ENCODE measurements at regions not wholly inside any gene's neighbourhood (a gene's known extent, or its start where the extent isn't known, plus 50 kb on each side); places are given as distances from the start of the nearest gene placed in this dataset.
A peak's percentile ranks its signal among the peaks of the same experiment; 100 is the strongest.

DNA sequence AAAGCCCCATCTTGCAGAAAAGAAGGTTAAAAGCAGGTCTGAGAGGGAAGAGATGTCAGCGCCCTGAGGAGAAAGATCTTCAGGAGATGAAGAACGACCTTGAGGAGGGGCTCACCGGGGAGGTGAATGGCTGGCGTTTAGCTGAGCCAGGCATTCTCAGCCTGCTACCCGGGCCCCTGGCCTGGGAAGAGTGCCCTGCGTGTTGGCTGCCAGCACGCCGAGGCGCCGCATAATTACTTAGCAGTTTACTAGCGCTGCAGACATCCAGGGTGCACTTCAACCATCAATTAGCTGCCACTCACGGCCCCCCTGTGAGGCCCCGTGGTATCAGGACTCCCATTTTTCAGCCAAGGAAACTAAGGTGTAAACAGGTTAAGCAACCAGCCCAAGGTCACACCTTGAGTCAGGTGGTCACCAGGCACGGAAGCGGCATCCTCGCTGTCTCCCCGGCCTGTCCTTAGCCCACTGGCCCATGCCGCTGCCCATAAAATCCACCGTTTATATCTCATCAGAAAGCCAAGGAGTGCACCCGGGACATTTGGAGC is 551.9 kb downstream of the BNC2 start:
- TF ChIP-seq, protein P1, sequence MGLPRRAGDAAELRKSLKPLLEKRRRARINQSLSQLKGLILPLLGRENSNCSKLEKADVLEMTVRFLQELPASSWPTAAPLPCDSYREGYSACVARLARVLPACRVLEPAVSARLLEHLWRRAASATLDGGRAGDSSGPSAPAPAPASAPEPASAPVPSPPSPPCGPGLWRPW (IDR thresholded peaks at IDR 0.05) = no peak
- Histone ChIP-seq H3K4me1 (peaks cover 10% of the 10 kb centered on the region), H3K4me3 (no peak overlapping the region), H3K27ac (peak overlapping the region in 1 of 2 experiments; percentile 17; a peak in 1 of 6 replicates), H3K9me3 (no peaks in the 10 kb centered on the region), H3K4me2 (no peak overlapping the region)
- ATAC-seq (no peak), DNase-seq (ENCODE audit: low read depth in 1 of 2, low spot score in 1 of 2) (no peak), FAIRE-seq (no peak)
- 84% methylated on average over 14 of the region's 20 CpGs for WGBS (ENCODE audit: missing lambda C conversion rate)
- CTCF ChIA-PET = interaction anchor here (0.5 to 1.2 kb wide), 5 partner anchors 9 to 460 kb away, joined by 3 to 5 read pairs (median 3); no protein-coding TSS in a partner anchor
- POLR2A ChIA-PET = no interaction called here

DNA sequence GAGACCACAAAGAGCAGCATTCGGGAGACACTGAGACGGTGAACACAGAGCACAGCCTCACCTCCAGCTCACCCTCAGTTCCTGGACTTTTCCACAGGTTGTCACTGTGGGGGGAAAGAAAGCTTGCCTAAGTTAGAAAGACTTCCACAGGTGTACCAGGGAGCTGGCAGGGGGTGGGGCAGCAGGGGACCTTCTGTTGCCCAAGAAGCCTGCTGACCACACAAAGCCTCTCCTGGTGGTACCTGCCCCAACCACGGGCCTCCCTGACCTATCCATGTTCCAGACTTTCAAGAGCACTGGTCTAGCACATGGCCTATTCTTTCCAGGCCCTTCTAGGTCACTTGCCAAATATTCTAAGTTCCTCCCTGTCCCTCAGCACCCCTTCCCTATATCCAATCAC is 550.8 kb downstream of the BNC2 start:
- TF ChIP-seq HDAC2 (IDR thresholded peaks at IDR 0.05) (no peak), PHF8 (IDR thresholded peaks at IDR 0.05; ENCODE audit: borderline replicate concordance, low read depth) (no peak), ESRRA (IDR thresholded peaks at IDR 0.05; ENCODE audit: borderline replicate concordance, low read length) (no peak), JUN (IDR thresholded peaks at IDR 0.05) (no peak), BHLHE40 (IDR thresholded peaks at IDR 0.05; ENCODE audit: low read depth, low read length) (no peak), NPAS2 (CRISPR knock-in tag; IDR thresholded peaks at IDR 0.05; ENCODE audit: borderline replicate concordance) (no peak), KDM5A (IDR thresholded peaks at IDR 0.05) (no peak), MAZ (IDR thresholded peaks at IDR 0.05; ENCODE audit: borderline replicate concordance, low read depth, low read length) (no peak), HOXA7 (CRISPR knock-in tag; IDR thresholded peaks at IDR 0.05) (no peak), SMC3 (IDR thresholded peaks at IDR 0.05) (no peak), FOXS1 (CRISPR knock-in tag; IDR thresholded peaks at IDR 0.05) (no peak), FOSB (CRISPR knock-in tag; IDR thresholded peaks at IDR 0.05) (no peak), RAD21 (conservative IDR thresholded peaks at IDR 0.05 in 1 of 2, IDR thresholded peaks at IDR 0.05 in 1 of 2) (no peak), JUNB (IDR thresholded peaks at IDR 0.05) (no peak), CHD2 (IDR thresholded peaks at IDR 0.05; ENCODE audit: low read length, partially characterized antibody) (no peak), SREBF2 (IDR thresholded peaks at IDR 0.05) (no peak)
- TF ChIP-seq, protein P2, sequence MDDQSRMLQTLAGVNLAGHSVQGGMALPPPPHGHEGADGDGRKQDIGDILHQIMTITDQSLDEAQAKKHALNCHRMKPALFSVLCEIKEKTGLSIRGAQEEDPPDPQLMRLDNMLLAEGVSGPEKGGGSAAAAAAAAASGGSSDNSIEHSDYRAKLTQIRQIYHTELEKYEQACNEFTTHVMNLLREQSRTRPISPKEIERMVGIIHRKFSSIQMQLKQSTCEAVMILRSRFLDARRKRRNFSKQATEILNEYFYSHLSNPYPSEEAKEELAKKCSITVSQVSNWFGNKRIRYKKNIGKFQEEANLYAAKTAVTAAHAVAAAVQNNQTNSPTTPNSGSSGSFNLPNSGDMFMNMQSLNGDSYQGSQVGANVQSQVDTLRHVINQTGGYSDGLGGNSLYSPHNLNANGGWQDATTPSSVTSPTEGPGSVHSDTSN (IDR thresholded peaks at IDR 0.05) = no peak
- TF ChIP-seq, protein P3, sequence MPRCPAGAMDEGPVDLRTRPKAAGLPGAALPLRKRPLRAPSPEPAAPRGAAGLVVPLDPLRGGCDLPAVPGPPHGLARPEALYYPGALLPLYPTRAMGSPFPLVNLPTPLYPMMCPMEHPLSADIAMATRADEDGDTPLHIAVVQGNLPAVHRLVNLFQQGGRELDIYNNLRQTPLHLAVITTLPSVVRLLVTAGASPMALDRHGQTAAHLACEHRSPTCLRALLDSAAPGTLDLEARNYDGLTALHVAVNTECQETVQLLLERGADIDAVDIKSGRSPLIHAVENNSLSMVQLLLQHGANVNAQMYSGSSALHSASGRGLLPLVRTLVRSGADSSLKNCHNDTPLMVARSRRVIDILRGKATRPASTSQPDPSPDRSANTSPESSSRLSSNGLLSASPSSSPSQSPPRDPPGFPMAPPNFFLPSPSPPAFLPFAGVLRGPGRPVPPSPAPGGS (IDR thresholded peaks at IDR 0.05) = no peak
- TF ChIP-seq, protein P4, sequence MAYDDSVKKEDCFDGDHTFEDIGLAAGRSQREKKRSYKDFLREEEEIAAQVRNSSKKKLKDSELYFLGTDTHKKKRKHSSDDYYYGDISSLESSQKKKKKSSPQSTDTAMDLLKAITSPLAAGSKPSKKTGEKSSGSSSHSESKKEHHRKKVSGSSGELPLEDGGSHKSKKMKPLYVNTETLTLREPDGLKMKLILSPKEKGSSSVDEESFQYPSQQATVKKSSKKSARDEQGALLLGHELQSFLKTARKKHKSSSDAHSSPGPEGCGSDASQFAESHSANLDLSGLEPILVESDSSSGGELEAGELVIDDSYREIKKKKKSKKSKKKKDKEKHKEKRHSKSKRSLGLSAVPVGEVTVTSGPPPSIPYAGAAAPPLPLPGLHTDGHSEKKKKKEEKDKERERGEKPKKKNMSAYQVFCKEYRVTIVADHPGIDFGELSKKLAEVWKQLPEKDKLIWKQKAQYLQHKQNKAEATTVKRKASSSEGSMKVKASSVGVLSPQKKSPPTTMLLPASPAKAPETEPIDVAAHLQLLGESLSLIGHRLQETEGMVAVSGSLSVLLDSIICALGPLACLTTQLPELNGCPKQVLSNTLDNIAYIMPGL (CRISPR knock-in tag; IDR thresholded peaks at IDR 0.05; ENCODE audit: borderline replicate concordance) = no peak
- FAIRE-seq (no peak), DNase-seq (ENCODE audit: low read depth in 1 of 2, low spot score in 1 of 2) (no peak), ATAC-seq (no peak)
- Histone ChIP-seq H3K4me3 (no peak overlapping the region), H3K27ac (peak overlapping the region in 1 of 2 experiments; percentile 17; a peak in 1 of 6 replicates), H3K9me3 (no peaks in the 10 kb centered on the region), H3K4me1 (peaks cover 10% of the 10 kb centered on the region), H3K4me2 (no peak overlapping the region)
- 75% methylated on average over 3 of the region's 3 CpGs for WGBS (ENCODE audit: missing lambda C conversion rate)
- POLR2A ChIA-PET = no interaction called here
- CTCF ChIA-PET = interaction anchor here (0.8 to 1.2 kb wide), 2 partner anchors 10 to 62 kb away, joined by 3 to 4 read pairs; no protein-coding TSS in a partner anchor
